IMR-90 (cell line): ENCODE measurements at regions not wholly inside any gene's neighbourhood (a gene's known extent, or its start where the extent isn't known, plus 50 kb on each side); places are given as distances from the start of the nearest gene placed in this dataset.

Experiments used
- CEBPB ChIP-seq: IDR thresholded peaks from 2 replicates; pipeline ENCODE4 v1.6.1; 2012; ENCODE audit warnings: low read depth, low read length, improper control_type of control experiment
- CHD1 ChIP-seq: IDR thresholded peaks from 2 replicates; pipeline ENCODE4 v1.6.1; 2012; ENCODE audit warnings: low read depth, low read length, improper control_type of control experiment
- MAFK ChIP-seq: IDR thresholded peaks from 2 replicates; pipeline ENCODE4 v1.6.1; 2012; ENCODE audit warnings: low read depth, low read length, improper control_type of control experiment
- MXI1 ChIP-seq: IDR thresholded peaks from 2 replicates; pipeline ENCODE4 v1.6.1; 2012; ENCODE audit warnings: low read depth, mild to moderate bottlenecking, low read length, moderate library complexity, borderline replicate concordance
- POLR2A ChIP-seq: IDR thresholded peaks from 2 replicates; pipeline ENCODE4 v1.6.1; 2012; ENCODE audit warnings: mild to moderate bottlenecking, low read depth, low read length
- RFX5 ChIP-seq: IDR thresholded peaks from 2 replicates; pipeline ENCODE4 v1.8.0; 2012; ENCODE audit warnings: low read depth, mild to moderate bottlenecking, low read length, moderate library complexity
- SMC3 ChIP-seq: fragments of 150-350 bp; IDR thresholded peaks from 2 replicates; pipeline ENCODE4 v1.6.1; 2016; ENCODE audit warnings: low read depth, mild to moderate bottlenecking, antibody characterized with exemption, low read length, moderate library complexity
- TF ChIP-seq, protein P1 (sequence below): conservative IDR thresholded peaks from 2 replicates; pipeline ENCODE4 v1.5.1; 2012; ENCODE audit warnings: mild to moderate bottlenecking, low read depth, low read length, improper control_type of control experiment

- no peak for TF ChIP-seq POLR2A
- TF ChIP-seq, protein P1, sequence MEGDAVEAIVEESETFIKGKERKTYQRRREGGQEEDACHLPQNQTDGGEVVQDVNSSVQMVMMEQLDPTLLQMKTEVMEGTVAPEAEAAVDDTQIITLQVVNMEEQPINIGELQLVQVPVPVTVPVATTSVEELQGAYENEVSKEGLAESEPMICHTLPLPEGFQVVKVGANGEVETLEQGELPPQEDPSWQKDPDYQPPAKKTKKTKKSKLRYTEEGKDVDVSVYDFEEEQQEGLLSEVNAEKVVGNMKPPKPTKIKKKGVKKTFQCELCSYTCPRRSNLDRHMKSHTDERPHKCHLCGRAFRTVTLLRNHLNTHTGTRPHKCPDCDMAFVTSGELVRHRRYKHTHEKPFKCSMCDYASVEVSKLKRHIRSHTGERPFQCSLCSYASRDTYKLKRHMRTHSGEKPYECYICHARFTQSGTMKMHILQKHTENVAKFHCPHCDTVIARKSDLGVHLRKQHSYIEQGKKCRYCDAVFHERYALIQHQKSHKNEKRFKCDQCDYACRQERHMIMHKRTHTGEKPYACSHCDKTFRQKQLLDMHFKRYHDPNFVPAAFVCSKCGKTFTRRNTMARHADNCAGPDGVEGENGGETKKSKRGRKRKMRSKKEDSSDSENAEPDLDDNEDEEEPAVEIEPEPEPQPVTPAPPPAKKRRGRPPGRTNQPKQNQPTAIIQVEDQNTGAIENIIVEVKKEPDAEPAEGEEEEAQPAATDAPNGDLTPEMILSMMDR: no peak
- no peak for TF ChIP-seq CHD1
- no peak for TF ChIP-seq SMC3
- no peak for TF ChIP-seq CEBPB
- no peak for TF ChIP-seq MAFK
- TF ChIP-seq RFX5: no peak
- TF ChIP-seq MXI1: no peak
Observed at GRCh38 chr1:60277269-60277668, 203.7 kb upstream of the C1orf87 start.
